CD4-positive, alpha-beta T cell treated with Interleukin-2 at 100 ng/mL for 4 hours (primary cell): ENCODE measurements at regions not wholly inside any gene's neighbourhood (a gene's known extent, or its start where the extent isn't known, plus 50 kb on each side); places are given as distances from the start of the nearest gene placed in this dataset.

Source experiments
- DNase-seq: peaks from one replicate; pipeline ENCODE4 v3.0.0-alpha.2; 2020; ENCODE audit warnings: low spot score

DNA sequence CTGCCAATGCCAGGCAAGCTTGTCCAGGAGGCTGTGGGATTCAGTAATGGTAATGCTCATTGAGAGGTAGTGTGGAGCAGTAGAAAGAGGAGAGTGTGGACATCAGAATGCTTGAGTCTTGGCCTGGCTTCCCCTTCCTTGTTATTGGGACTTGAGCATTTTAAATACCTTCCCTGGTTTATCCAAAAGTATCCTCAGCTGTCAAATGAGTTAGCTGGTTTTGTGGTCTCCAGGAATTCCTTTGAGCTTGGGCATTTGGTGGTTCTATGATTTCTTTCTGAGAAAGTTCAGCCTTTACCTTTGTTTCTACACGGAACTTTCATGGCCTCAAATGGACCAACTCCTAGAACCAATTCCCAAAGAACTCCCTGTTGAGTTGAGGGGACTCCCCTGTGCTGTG lies 264.3 kb downstream of the PTEN start:
- DNase-seq: no peak

DNA sequence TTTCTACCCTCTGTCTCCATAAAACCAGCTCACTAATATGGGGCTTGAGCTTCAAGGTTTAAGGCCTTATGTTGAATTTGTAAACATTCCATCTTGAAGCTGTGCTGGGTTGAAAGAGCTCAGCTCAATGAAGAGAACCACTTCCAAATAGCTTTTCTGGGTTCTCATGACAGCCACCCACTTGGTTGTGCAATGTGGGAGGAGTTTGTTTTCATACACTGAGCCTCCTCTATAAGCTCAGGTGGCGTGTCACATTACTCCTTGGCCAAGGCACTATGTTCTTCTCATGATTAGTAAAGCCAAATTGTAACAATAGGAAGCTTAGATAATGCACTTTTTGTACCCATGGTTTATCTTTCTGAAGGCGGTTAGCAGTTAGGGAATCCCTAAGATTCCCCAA lies 265.6 kb downstream of the PTEN start:
- no peak for DNase-seq

DNA sequence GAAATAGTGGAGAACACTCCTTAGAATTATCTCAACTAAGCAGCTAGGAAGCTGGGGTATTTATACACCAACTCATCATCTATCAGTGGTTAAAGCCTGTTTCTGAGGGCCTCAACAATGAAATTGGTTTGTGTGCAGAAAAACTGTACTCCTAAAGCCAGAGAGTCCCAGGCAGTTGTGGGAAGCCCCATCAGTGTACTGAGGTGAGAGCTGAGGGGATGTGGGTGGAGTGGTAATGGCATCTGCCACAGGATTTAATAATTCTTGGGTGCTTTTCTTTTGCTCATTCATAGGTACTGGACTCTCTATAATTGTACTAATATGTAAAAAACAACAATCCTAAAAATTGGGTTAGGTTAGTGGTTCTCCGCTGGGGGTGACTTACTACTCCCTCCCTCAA lies 267.5 kb downstream of the PTEN start:
- DNase-seq: no peak

DNA sequence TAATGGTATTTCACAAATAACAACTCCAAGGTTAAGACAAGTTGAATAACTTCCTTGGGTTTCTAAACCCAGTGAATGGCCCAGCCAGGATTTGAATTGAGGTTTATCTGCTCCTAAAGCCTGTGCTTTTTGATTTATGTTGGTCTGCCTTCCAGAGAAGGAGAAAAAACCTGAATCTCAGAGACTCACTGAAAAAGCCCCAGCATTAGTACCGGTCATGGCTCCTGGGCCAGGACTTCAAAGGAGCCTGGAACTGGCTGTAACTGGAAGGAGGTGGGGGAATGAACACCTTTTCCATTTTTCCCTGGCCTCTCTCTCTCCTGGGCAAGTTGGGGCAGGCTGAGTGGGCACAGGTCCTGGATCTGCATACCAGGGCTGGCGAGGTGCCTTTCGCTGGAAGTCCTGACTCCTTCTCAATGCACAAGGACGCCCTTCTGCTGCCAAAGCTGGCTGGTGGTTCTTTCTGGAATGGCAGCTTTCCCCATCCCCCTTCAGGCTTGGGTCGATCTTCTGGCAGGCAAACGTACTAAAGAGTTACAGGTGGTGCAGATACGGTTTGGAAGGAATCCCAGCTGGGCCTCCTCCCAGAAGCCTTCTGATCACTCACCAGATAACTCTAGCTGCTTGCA lies 268.2 kb downstream of the PTEN start:
- DNase-seq: no peak

DNA sequence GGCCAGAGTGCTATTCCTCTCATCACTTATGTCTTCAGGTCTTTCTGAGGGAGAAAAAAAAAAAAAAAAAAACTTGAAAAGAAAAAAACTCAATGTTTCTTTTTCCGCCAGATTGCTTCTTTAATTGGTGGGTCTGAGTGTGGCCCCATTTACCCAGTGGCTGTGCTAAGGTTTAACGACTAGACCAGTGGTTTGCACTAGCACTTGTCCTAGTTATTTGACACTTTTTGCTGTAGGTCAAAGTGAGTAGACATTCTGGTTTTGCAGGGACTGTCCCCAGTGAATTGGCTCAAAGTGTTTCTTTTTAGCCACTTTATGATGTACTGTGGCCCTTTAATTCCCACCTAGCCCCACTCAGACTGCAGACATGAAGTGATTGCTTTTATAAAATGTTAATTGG lies 273.3 kb downstream of the PTEN start:
- no peak for DNase-seq

DNA sequence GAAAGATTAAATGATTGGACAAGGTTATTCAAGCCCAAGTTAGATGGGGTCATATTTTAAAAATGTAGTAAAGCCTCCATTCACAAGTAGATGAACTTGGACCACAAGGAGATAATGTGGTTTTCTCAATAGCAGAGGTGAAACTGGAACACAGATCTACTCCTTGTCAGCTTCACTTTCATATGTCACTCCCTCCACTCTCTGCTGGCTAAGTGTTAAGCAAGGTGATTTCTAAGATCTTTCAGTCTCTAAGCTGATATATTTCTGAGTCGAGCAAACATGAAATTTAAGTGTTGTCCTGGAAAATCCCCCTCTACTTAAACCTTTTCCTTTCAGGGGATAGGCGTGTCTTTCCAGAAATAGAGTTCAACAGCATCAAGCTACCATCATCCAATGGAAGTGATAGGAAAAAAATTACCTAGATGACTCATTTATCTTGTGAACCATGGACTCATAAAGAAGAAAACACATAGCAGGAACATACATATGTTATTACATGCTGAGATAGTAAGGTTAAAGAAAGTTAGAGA lies 275.0 kb downstream of the PTEN start:
- DNase-seq: no peak

DNA sequence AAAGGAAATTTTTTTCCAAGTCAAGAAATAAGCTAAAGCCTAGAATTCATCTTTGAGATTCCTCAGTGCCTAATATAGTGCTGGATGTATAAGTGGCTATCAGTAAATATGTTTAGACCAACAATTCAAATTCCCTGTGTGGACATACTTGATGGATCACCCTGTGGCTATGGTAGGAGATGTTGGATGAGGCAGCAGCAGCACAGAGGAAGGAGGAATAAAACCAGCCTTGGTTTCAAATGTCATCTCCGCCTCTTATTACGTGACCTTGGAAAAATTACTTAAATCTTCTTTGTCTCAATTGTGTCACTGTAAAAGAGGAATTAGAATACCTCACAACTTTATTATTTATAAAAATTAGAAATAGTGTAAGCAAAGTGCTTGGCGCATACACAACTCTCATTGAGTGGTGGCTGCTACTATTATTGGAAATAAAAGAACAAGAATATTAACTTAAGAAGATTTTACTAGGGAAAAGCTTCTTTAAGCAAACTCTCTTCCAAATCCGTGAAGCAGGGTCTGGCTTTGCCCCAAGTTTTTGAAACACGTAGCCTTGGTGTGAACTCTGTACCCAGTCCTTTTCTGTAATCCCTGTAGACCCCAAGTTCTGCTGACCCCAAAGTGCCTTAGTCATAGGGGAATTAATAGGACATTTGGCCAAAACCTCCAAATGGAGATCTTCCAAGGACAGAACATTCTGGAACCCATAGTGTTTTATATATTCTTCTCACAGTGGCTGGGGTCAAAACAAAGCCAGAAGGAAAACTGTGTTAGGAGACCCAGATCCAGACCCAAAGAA lies 283.8 kb downstream of the PTEN start:
- no peak for DNase-seq

DNA sequence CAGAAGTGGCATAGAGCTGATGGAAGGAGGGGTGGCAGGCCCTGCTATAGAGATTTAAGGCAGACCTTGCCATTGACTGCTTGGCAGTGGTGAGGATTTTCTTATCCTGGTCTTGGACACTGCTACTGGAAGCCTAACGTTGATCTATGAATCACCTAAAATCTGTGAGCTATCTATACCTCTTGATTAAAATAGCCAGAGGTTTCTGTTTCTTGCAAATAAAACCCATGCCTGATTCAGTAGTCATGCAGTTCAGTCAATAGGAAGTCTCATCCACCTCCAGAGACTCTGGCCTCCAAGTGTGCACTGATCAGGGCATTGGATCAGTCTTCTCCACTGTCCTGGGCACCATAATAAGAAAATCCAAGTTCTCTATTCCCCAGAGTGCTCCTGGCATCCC lies 286.5 kb downstream of the PTEN start:
- DNase-seq: no peak

DNA sequence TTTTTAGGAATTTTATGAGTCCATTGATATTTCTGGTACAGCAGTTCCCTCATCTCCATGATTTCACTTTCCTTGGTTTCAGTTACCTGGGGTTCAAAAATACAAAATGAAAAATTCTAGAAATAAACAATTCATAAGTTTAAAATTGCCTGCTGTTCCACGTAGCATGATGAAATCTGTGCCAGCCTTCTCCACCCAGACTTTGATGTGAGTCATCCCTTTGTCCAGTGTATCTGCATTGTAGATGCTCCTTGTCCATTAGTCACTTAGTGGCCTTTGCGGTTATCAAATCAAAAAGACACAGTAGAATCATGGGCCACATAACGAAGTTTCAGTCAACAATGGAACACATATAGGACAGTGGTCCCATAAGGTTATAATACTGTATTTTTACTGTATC lies 286.9 kb downstream of the PTEN start:
- no peak for DNase-seq

DNA sequence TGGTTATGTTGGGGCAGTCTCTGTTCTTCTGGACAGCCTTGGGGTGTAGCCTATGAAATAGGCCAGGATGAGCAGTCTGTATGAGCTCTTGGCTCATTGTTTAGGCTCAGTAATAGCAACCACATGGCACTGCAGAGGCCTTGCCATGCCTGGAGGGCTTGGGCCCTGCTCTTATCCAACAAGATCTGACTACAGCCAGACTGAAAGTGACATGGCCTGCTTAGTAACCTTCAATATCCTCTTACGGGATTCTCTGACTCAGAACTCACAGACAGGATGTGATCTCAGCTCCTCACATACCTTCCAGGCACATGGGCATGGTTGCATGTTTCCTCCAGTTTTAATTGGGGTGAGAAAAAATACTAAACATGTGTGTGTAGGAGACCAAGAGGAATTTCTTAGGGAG lies 289.3 kb downstream of the PTEN start:
- peak; percentile 34 for DNase-seq

DNA sequence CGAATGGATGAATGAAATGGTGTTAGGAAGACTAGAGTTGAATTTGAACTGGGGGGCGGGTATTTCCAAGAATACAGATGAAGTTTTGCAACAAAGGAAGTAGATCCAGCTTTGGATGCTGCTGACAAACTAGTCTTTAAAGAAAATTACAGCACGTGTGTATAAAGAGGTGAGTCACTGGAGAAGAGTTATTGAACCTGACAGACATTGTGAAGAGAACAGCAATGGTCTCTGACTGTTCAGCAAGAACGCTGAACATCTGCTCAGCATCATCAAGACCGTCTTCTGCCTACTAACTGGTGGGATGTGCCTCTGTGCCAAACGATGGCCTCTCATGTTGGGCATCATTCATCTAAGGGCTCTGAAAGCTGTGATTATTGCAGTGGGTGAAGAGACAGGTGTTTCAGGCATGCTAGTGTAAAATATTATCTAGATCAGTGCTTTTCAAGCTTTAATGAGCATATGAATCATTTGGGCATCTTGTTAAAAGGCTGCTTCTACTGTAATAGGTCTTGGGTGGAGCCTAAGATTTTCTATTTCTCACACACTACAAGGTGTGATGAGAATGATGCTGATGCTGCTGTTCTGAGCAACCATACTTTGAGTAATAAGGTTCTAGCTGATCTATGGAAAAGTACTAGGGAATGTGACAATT lies 291.3 kb downstream of the PTEN start:
- DNase-seq: no peak

DNA sequence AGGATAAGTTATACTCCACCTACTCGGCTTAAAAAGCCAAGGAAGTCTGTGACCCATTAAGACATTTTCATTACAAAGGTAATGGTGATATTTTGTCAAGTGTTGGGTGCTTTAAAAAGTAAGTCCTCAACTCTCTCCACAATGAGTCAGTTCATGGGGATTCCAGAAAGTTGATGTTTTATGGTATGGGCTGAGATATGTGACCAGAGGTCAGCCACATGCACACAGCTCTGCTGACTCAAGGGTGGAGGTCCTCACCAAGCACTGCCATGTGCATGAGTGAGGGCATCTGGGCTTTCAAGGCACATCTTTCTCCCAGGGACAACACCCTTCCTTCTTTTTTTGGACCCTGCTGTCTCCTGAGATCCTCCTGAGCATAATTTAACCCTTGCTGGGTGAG lies 292.9 kb downstream of the PTEN start:
- DNase-seq: no peak

DNA sequence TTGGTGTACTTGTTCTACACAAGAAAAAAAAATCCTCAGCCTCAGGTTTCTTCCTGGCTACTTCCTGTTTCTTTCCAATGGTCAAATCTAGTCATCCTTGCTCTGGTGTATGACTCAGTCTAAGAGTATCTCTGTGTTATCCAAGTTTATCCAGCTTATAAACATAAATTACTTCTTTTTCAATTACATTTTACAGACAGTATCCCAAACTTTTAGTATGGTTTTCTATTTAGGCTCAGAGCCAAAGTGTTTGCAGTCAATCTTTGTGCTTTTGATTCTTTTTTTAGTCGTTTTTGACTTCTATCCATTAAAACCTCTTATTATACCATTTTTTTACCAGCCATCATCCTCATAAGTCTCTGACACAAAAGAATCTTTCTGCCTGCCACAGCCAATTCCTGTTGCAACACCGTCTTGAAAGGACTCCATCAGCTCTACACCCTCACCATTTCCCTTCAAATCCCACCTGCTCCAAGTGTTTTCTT lies 294.6 kb downstream of the PTEN start:
- no peak for DNase-seq

DNA sequence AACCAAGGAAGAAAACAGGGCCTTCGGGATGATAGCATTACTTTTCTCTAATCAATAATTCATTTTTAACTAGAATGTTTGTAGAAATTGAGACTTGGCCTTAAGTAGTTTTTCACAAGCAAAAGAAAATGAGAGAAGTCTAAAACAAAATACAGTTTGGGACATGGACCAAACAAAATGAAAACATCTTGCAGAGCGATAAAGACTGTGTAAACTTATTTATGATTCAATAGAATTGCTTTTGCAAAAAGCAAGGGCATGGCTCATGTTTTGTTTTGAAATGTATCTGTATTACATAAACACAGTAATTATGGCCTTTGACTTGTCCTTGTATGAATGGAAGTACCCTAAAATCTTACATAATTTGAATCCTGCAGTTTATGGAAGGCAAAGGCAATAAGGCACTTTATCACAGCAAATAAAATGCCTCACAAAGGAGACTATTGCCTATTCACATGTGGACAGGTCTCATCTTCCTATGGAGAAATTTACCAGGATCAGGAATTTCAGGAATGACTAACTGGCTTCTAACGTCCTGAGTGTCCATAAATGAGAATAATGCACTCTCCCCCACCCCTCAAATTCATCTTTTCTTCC lies 295.2 kb downstream of the PTEN start:
- no peak for DNase-seq

DNA sequence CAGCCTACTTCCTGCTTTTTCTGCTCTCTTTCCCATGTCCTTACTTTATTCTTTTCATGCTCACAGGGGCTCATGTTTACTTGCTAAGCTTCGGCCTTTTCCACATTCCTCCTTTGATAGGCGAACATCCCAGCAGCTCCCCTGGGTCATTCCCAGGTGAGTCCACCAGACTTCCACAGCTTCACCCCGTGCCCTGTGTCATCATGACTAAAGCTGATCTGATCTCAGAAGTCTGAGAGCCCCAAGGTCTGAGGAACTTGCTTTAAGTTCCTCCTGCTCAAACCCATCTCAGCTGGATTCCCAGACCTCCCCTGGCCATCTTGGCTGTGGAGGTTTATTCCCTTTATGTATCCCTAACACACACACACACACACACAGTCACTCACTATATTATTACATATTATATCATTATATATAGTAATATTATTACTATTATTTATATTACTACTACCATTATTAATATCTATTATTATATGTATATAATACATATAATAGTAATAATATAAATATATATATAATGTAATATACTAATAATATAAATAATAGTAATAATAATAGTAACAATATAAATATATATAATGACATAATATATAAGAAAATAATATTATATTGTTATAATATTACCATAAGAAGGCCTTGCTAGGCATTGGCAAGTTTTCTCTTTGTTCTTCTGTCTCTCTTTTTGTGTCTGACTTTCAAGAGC lies 295.9 kb downstream of the PTEN start:
- DNase-seq: no peak

DNA sequence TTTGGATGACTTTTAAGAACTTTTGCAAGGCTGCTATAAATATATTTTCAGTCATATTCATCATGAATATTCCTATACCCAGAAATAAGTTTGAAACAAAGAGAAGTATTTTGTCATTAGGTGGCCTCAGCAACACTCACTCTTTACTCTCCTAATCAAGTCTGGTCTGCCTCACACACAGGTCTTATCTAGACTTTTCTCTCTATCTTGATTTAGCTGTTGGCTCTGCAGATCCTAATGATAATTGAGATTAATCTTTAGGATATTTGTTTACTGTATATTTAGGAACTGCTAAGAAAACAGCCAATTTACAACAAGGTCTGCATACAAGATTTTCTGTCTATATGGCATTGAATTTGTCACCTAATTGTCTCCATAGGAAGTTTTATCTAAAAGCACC lies 297.6 kb downstream of the PTEN start:
- DNase-seq: no peak

DNA sequence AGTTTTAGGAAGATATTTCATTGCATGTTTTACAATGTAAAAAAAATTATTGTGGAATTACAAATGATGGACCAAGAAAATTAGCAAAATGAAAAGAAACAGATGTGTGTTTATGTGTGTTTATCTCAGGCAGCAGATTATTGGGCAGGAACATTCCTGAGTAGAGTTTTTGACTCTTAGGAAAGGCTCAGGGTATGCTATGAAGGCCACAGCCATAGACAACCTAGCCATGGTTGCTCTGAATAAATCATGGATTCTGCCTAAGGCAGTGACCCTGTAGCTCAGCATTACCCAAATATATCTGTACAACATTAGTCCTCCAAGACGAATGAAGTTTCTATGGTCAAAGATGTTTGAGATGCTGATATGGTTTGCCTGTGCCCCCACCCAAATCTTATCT lies 298.3 kb downstream of the PTEN start:
- no peak for DNase-seq

DNA sequence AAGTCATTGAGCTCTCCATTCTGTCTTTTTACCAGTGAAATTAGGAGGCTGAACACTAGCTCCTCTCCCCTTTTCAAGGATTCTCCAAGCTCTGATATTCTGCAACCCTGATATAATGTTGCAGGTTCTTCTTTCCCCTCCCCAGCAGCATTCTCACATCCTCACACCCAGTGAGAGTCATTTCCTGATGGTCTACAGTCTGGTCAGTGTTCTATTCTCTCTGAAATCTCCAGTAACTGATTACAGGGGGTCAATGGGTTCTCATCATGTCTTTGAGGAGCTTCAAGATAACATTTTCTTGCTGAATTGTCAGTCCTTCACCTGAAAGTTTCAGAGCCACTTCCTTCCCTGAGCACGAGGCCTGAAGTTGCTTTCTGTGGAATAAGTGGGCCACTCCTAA lies 299.4 kb downstream of the PTEN start:
- DNase-seq: no peak

DNA sequence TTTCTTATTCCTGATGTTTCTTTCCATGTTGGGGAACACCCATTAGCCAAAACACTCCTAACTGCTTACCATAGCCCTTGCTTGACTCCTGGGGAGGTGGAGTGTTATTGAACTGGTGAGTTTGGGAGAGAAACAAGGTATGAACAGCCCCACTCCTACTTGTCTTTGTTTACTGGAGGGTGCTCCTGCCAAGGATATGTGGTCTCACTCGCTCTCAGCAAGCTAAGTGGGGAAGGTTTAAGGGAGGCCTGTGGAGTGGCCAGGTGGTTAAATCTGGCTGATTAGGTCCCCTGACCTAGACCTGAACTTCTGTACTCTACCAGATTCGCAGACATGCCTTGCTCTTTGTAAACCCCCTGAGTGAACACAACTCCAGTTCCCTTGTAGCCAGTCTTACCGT lies 300.1 kb downstream of the PTEN start:
- DNase-seq: no peak

DNA sequence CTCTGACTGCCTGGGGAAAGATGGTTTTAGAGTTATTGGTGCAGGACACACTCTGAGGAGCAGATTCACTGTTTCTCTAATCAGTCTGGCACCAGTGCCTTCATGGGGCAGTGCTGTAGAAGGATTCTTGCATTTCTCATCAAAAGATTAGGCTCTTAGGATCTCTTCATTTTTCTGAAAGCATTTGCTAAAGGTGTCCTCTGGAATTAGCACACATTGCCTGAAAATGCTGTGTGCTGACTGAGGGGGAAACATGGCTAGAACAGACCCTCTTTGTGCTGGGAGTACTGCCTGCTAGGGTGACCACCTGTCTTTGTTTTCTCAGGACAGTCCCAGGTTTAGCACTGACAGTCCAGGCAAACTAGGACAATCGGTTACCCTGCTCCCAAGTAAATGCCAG lies 301.0 kb downstream of the PTEN start:
- no peak for DNase-seq

DNA sequence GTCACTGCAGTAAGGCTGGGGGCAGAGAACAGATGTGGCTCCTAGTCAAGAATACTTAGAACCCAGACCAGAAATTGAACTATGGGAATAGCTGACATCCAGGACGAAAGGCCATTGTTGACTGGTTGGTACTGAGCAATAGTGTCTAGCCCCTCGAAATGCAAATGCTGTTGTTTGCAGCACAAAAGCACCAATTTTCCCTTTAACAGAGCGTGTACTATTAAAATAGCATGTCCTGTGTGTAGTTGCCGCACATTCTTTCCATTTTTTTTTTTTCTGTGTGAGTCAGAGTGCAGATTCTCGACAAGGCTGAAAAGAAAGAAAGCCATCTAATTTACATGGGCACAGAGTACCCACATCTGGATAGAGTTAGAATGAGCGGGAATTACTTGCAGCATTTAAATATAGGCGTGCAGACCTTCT lies 302.4 kb downstream of the PTEN start:
- DNase-seq: no peak
